ENCODE measurements at regions not wholly inside any gene's neighbourhood (a gene's known extent, or its start where the extent isn't known, plus 50 kb on each side); places are given as distances from the start of the nearest gene placed in this dataset.

DNA sequence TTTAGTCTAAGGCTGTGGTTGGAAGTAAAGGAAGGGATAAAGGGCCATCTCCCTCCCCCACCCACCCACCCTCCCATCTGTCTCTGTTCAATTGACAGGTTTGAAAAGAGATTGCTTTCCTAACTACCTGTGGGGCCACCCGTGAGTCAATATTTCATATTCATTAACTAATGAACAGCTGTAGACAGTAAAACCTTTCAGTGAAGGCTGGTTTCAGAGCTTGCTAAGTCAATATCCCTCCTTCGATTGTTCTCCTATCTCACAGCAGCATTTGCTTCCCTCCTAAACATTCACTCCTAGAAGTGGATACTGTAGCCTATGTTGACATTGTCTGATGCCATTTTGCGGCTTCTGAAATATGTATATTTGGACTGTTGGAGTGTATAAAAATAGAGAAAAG lies 85.9 kb upstream of the SYNPR start:
- H3K9me3 Mint-ChIP-seq (ENCODE audit: low read depth): peaks cover 4% of the 10 kb centered on the region
- intact Hi-C loops (cut with DNase I, micrococcal nuclease): loop anchor here in 1 of 2 experiments (5.0 kb wide), 1 partner anchor 525 kb away; no protein-coding TSS in a partner anchor
- no peak for DNase-seq
- H3K36me3 Mint-ChIP-seq (ENCODE audit: low read depth): no peaks in the 10 kb centered on the region
- no peak overlapping the region for H3K27ac Mint-ChIP-seq
- peaks cover 5% of the 10 kb centered on the region for H3K27me3 Mint-ChIP-seq
- ATAC-seq: no peak
- H3K4me1 Mint-ChIP-seq: no peaks in the 10 kb centered on the region
- ChIA-PET CTCF (no interaction called here), POLR2A (no interaction called here)
- H3K4me3 Mint-ChIP-seq: no peak overlapping the region

DNA sequence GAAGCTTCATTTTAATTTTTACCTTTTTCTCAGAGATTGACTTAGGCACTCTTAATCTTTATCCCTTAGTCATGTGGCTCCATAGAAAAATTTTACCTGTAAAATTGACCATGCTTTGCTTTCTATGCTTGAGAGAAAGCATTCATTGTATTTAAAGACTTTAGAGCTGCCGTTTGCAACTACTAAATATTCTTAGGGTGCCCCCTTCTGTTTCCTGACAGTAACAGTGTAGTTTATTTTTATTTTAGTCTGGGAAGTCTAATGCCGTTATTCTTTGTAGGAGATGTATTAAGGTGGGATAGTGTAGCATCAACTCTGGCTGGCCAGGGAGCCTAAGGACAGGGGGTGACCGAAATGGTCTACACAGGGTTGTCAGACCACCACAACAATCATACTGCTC lies 84.5 kb upstream of the SYNPR start:
- ChIA-PET POLR2A (no interaction called here), CTCF (interaction anchor here (0.6 kb wide), 1 partner anchor 338 kb away, joined by 3 read pairs; no protein-coding TSS in a partner anchor)
- no peak for DNase-seq
- Mint-ChIP-seq H3K27ac (no peak overlapping the region), H3K4me1 (no peaks in the 10 kb centered on the region), H3K4me3 (no peak overlapping the region), H3K9me3 (ENCODE audit: low read depth) (peaks cover 4% of the 10 kb centered on the region), H3K36me3 (ENCODE audit: low read depth) (no peaks in the 10 kb centered on the region), H3K27me3 (peaks cover 5% of the 10 kb centered on the region)
- ATAC-seq: no peak
- intact Hi-C loops (cut with DNase I, micrococcal nuclease): loop anchor here in 1 of 2 experiments (5.0 kb wide), 1 partner anchor 526 kb away; no protein-coding TSS in a partner anchor

DNA sequence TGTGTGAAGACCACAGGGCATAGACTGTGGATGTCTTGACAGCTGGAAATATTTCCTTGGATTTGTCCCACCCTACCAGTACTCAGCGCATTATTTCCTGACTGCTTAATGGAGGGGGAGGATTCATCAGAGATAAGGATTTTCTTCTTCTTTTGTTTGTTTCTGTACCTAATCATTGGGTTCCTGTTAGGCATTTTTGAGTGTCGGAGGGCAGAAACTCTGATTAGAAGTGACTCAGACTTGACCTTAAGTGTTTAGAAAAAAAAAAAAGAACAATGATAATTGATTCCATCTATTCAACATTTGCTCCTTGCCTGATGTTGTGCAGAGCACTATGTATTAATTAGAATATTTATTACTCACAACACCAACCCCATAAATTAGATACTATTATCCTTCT lies 78.5 kb upstream of the SYNPR start:
- no peaks in the 10 kb centered on the region for H3K27me3 Mint-ChIP-seq
- no peak for ATAC-seq
- no peaks in the 10 kb centered on the region for H3K36me3 Mint-ChIP-seq (ENCODE audit: low read depth)
- no peak for DNase-seq
- CTCF ChIA-PET: interaction anchor here (0.6 kb wide), 1 partner anchor 577 kb away, joined by 3 read pairs; no protein-coding TSS in a partner anchor
- peaks cover 2% of the 10 kb centered on the region for H3K9me3 Mint-ChIP-seq (ENCODE audit: low read depth)
- H3K4me3 Mint-ChIP-seq: no peak overlapping the region
- H3K4me1 Mint-ChIP-seq: no peaks in the 10 kb centered on the region
- H3K27ac Mint-ChIP-seq: no peak overlapping the region
- intact Hi-C loops (cut with DNase I, micrococcal nuclease): no loop called here
- POLR2A ChIA-PET: no interaction called here

DNA sequence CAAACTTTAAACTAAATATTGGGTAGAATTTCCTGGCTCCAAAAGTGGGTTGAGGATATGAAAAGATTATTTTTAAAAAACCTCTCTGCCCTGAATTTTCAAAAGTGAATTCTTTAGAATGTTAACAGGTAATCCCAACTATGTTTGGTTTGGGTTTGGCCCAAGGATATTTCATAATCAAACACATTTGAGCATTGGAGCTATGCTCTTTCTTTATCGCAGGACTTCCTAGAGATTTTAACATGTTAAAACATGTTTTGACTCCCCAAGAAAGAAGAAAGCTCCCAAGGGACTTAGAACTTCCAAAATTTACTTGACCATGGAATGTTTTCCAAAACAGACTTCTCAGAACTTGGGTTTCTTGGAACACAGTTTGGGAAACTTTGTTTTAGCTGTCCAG lies 75.6 kb upstream of the SYNPR start:
- ChIA-PET CTCF (no interaction called here), POLR2A (no interaction called here)
- no peak for DNase-seq
- Mint-ChIP-seq H3K4me1 (no peaks in the 10 kb centered on the region), H3K9me3 (ENCODE audit: low read depth) (peaks cover 6% of the 10 kb centered on the region), H3K27ac (no peak overlapping the region), H3K27me3 (no peaks in the 10 kb centered on the region), H3K4me3 (no peak overlapping the region), H3K36me3 (ENCODE audit: low read depth) (no peaks in the 10 kb centered on the region)
- intact Hi-C loops (cut with DNase I, micrococcal nuclease): no loop called here
- ATAC-seq: no peak

DNA sequence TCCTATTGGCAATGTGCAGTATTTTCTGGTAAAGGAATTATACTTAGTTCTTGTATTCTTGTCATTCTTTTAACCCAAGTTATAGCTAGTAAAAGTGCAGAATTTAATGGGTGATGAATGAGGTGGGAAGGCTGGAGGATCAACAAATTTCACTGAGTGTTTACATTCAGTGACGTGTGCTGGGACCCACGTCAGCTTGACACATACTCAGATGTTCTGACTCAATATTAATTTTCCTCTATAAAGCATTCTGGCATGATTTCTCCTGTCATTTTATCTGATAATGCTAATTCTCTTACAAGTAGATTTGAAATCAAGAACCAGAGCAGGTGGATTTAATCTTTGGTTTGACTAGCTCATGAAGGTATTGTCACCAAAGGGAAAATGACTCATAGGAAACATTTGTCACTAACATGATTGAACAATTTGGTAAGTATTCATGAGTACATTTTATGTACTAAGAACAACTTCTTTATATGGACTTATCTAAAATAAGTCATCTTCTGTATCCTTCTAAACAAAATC lies 71.0 kb upstream of the SYNPR start:
- peaks cover 6% of the 10 kb centered on the region for H3K9me3 Mint-ChIP-seq (ENCODE audit: low read depth)
- H3K36me3 Mint-ChIP-seq (ENCODE audit: low read depth): no peaks in the 10 kb centered on the region
- DNase-seq (no peak), ATAC-seq (no peak)
- ChIA-PET POLR2A (no interaction called here), CTCF (interaction anchor here (0.7 kb wide), 1 partner anchor 1019 kb away, joined by 3 read pairs; no protein-coding TSS in a partner anchor)
- H3K27me3 Mint-ChIP-seq: no peaks in the 10 kb centered on the region
- H3K4me1 Mint-ChIP-seq: no peaks in the 10 kb centered on the region
- intact Hi-C loops (cut with DNase I, micrococcal nuclease): no loop called here
- no peak overlapping the region for H3K4me3 Mint-ChIP-seq
- no peak overlapping the region for H3K27ac Mint-ChIP-seq

DNA sequence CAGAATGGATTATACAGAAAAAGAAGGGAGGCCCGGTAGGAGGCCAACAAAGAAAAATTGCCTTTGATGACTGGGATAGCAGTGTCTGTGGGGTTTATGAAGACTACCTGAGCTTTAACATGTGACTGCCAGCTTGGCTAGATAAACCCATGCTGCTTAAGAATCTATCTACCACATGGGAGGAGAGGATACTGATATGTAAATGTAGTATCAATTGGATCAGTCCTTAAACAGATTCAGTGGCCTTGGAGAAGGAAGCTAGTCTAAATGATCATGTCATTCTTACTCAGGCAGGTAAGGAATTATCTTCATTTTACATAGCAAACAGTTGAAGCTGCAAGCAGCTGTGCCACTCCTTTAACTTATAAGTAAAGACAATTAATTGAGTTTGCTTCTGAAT lies 50.0 kb upstream of the SYNPR start:
- CTCF ChIA-PET: interaction anchor here (0.6 to 1.2 kb wide), 4 partner anchors 9 to 894 kb away, joined by 3 to 4 read pairs (median 3); no protein-coding TSS in a partner anchor
- intact Hi-C loops (cut with DNase I, micrococcal nuclease): loop anchor here (1.0 to 5.0 kb wide), 4 partner anchors 563 to 896 kb away; no protein-coding TSS in a partner anchor
- DNase-seq (no peak), ATAC-seq (no peak)
- peaks cover 2% of the 10 kb centered on the region for H3K27me3 Mint-ChIP-seq
- H3K4me1 Mint-ChIP-seq: no peaks in the 10 kb centered on the region
- POLR2A ChIA-PET: no interaction called here
- no peaks in the 10 kb centered on the region for H3K36me3 Mint-ChIP-seq (ENCODE audit: low read depth)
- no peak overlapping the region for H3K27ac Mint-ChIP-seq
- H3K4me3 Mint-ChIP-seq: no peak overlapping the region
- no peaks in the 10 kb centered on the region for H3K9me3 Mint-ChIP-seq (ENCODE audit: low read depth)
